ENCODE measurements at regions not wholly inside any gene's neighbourhood (a gene's known extent, or its start where the extent isn't known, plus 50 kb on each side); places are given as distances from the start of the nearest gene placed in this dataset.
A peak's percentile ranks its signal among the peaks of the same experiment; 100 is the strongest.
"Not testable (repeated sequence)": the region's sequence is repeated elsewhere in the genome, so short reads cannot be mapped to it uniquely, and the experiment has no call there.

GRCh38 chr6:170146640-170147039 lies 144.2 kb downstream of the DLL1 start:
- DNase-seq: no peak

- not testable (repeated sequence) for DNase-seq
These were observed 144.7 kb downstream of the DLL1 start for GRCh38 chr6:170146131-170146530.

- not testable (repeated sequence) for DNase-seq
These were observed 145.2 kb downstream of the DLL1 start for GRCh38 chr6:170145716-170146115.

GRCh38 chr6:170145272-170145592 lies 145.6 kb downstream of the DLL1 start:
- DNase-seq: no peak

- DNase-seq: no peak
These were observed 146.2 kb downstream of the DLL1 start for GRCh38 chr6:170144571-170145271.

- DNase-seq: no peak
These were observed 147.3 kb downstream of the DLL1 start for GRCh38 chr6:170143401-170144150.

- no peak for DNase-seq
These were observed 148.3 kb downstream of the DLL1 start for GRCh38 chr6:170142559-170142958.

GRCh38 chr6:170141061-170141460 lies 149.8 kb downstream of the DLL1 start:
- DNase-seq: not testable (repeated sequence)

GRCh38 chr6:170140129-170140528 lies 150.7 kb downstream of the DLL1 start:
- no peak for DNase-seq

GRCh38 chr6:170139531-170139930 lies 151.3 kb downstream of the DLL1 start:
- DNase-seq: no peak

- DNase-seq: not testable (repeated sequence)
These were observed 151.8 kb downstream of the DLL1 start for GRCh38 chr6:170139046-170139445.

- DNase-seq: no peak
These were observed 152.7 kb downstream of the DLL1 start for GRCh38 chr6:170137911-170138910.

GRCh38 chr6:170137176-170137891 lies 153.5 kb downstream of the DLL1 start:
- no peak for DNase-seq

- DNase-seq: no peak
These were observed 154.2 kb downstream of the DLL1 start for GRCh38 chr6:170136541-170137175.

- DNase-seq: peak; percentile 47
These were observed 154.9 kb downstream of the DLL1 start for GRCh38 chr6:170135821-170136471.

- DNase-seq: no peak
These were observed 155.4 kb downstream of the DLL1 start for GRCh38 chr6:170135461-170135820.

GRCh38 chr6:170134471-170135440 lies 156.1 kb downstream of the DLL1 start:
- DNase-seq: no peak

GRCh38 chr6:170134031-170134470 lies 156.8 kb downstream of the DLL1 start:
- DNase-seq: no peak

GRCh38 chr6:170132561-170132991 lies 158.3 kb downstream of the DLL1 start:
- DNase-seq: no peak

GRCh38 chr6:170132011-170132521 lies 158.8 kb downstream of the DLL1 start:
- no peak for DNase-seq
